GM18907 (cell line): ENCODE measurements at regions not wholly inside any gene's neighbourhood (a gene's known extent, or its start where the extent isn't known, plus 50 kb on each side); places are given as distances from the start of the nearest gene placed in this dataset.

Experiments
- ATAC-seq: cut with Tn5 transposase; IDR thresholded peaks from one replicate; pipeline ENCODE4 v1.9.1; 2021; ENCODE audit warnings: mild to moderate bottlenecking, moderate library complexity; ENCODE audit not compliant: unreplicated experiment

DNA sequence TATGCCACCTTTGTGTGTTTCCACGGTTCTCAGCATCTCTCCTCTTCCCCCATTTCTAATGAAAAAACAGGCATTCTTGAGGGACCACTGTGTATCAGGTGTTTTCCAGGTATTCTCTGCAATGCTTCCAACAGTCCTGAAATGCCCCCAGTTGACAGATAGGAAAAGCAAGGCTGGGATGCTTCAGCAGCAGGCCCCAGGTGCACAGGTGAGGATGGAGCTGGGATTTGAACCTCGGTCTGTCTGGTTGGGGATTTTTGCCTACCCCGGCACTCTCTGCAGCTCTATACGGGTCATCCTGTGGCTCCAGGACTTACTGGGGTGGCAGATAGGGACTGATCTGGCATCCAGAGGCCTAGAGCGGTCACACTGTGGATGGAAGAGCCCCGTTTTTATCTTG, 180.5 kb upstream of the GSE1 start:
- no peak for ATAC-seq

DNA sequence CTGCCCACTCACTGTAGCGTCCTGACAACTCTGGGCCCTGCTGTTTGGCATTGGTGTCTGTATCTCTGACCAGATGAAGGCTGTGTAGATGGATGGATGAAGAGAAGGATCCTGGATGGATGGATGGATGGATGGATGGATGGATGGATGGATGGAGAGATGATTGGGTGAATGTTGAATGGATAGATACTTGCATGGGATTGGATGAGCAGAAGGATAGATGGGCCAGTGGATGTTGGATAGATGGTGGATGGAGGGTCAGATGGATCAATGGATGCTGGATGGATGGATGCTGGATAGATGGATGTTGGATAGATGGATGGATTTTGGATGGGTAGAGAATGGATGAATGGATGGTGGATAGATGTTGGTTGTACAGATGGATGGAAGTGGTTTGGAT, 179.6 kb upstream of the GSE1 start:
- no peak for ATAC-seq

DNA sequence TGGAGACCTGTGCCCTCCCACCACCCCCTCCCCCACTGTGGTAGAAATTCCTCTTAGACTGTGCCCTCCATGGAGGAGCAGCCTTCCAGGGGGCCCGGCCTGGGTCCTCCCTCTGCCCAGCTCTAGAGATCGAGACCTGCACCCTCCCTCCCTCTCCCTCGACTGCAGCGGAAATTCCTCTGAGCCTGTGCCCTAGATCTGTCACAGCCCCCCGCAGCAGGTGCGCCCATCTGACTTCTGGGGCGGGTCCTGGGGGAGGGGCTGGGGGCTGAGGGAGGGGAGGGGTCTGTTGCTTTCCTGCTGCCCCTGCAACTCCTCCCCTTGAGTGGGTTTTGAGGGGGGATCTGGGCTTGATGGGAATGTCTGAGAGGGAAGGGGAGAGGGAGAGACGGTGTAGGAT, 177.8 kb upstream of the GSE1 start:
- no peak for ATAC-seq

DNA sequence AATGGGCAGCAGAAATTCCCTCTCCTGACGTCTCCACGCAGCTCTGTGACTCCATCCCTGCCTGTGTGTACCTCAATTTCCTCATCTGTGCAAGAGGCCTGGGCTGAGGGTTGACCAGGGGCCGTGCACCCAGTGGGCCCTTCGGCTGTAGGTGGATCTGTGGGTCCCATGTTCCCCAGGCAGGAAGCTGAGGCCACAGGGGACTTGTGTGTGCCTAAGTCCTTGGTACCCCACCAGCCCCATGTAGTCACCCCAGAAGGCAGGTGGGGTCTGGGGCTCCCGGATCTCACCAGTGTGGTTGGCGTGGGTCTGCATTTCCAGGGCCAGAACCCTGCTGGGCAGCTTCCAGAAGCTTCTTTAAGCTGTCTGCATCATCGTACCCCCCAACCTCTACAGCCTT, 177.4 kb upstream of the GSE1 start:
- ATAC-seq = no peak

DNA sequence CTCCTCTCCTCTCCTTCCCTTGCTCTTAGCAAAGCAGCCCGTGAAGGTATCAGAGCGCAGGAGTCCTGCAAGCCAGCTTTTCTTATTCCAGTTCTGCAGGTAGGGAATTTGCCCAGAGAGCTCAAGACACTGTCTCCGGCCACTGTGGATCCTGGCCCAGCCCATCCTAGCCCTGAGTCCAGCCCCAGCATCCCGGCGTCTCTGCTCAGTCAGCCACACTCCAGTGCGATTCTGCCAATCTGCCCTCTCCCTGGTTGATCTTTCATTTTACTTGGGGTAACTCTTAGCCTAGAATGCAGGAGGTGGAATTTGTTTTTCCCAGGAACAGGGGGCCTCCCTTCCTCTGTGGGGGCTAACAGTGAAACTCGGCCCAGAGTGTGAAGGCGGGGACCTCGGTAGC, 176.9 kb upstream of the GSE1 start:
- ATAC-seq = no peak

DNA sequence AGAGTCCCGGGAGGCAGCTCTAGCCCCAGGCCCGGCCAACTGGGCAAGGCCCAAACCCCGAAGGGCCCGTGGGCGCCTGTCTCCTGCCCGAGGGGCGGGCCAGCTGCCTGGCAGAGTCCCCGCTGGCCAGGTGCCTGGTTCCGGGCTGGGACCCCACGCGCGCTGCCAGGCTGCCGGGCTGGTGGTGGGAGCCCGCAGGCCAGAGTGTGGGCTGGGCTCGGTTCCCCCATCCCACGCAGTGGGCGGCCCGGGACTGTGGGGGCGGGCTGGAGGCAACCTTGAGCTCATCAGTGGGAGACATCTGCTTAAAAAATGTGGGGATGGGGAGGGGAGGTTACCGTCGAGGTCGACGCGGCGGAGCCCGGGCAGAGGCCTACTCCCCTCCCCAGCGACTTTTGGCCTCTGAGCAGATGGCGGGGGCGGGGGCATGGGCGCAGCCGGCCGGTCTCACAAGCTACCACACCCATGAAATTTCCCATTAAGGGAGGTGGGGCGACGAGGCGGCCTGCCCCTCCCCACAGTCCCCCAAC, 176.4 kb upstream of the GSE1 start:
- ATAC-seq = no peak

DNA sequence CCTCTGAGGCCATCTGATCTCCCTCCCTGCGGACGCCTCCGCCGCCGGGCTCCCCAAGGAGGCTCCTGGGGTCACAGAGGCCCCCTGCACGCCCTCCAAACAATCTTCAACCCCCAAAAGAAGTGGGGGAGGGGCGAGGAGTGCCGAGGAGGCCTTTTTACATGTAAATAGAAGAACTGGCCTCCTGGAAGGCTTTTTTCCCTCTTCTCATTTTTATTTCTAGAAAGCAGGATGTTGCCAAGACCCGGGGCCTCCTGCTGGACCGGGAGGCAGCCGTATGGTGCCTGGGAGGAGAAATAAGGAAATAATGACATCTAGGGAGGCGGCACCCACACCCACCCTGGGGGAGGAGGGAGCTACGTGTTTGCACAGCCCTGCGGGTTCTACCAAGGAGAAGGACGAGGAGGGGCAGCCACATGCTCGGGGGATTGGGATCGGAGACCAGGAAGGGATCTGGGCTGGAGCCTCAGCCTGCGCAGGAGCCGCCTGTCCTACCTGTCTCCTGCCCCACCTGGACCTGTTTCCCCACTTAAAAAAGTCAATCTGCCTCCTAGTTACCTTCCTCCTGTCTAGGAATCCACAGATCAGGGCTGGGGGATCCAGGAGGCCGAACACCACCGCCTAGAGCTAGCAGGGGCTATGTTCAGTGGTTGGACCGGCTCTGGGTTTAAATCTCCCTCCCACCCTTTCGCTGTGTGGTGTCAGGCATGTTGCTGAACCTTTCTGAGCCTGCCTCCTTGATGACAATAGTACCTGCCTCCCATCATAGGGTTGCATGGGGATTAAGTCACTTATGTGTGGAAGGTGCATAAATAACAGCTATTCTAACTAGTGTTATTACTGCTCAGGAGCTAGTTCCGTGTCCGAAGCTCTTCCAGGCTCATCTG, 175.7 kb upstream of the GSE1 start:
- no peak for ATAC-seq

DNA sequence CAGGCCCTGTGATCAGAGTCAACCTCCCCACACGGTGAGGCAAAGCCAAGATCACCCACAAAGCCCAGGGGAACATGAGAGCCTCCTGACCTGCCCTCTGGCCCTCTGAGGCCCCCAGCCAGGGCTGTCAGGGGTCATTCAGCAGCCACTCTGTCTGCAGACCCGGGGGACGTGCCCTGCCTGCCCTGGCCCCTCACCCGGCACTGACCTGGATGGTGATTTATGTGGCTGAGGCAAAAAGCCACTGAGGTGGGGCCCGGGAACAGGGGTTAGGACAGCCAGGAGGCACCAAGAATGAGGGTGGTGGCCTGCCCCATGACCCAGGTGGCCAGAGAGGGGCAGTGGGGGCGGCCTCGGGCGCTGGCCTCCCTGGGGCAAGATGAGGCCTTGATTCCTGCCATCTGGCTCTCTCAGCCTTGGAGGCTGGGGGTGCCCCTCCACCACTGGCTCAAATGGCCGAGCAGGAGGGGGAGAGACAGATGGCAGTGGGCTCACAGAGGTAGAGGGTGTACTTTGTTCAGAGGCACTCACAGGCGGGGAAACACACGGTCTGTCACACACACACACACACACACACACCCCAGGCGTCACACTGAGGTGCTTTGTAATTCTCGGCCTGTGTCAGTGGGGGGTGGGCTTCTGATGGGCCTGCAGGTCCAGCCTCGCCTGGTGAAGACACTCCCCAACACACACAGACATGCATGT, 174.0 kb upstream of the GSE1 start:
- ATAC-seq = no peak

DNA sequence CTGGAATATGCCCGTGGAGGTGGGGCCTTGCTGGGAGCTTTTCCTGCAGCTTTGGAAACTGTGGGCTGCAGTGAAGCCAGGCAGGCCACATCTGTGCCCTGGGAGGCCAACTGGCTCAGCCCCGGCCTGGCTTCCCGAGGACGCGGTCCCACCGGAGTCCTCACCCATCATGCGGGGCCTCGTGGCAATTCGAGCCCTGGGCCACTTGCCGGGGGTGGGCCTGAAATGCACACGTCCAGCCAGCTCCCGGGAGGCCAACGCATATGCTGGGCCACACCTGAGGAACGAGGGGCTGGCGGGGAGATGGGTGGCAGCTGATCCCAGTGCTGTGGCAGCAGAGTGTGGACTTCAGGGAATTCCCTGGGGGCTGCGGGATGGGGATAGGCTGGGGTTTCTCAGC, 172.4 kb upstream of the GSE1 start:
- no peak for ATAC-seq

DNA sequence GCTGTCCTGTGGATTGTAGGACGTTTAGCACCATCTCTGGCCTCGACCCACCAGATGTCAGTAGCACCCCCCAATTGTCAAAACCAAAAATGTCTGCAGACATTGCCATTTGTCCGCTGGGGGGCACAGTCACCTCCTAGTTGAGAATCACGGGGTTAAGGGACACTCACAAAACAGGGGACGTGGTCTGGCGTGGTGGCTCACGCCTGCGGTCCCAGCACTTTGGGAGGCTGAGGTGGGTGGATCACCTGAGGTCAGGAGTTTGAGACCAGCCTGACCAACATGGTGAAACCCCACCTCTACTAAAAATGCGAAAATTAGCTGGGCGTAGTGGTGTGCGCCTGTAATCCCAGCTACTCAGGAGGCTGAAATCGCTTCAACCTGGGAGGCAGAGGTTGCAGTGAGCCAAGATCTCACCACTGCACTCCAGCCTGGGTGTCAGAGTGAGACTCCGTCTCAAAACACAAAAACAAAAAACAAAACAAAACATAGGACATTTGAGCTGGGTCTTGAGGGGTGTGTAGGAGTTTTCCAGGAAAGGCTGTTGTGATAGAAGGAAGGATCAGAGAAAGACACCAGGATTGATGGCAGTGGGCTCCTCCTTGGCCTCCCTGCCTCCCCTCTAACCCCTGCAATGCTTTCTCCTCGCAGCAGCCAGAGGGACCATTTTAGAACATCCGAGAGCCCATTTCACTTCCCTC, 171.8 kb upstream of the GSE1 start:
- no peak for ATAC-seq

DNA sequence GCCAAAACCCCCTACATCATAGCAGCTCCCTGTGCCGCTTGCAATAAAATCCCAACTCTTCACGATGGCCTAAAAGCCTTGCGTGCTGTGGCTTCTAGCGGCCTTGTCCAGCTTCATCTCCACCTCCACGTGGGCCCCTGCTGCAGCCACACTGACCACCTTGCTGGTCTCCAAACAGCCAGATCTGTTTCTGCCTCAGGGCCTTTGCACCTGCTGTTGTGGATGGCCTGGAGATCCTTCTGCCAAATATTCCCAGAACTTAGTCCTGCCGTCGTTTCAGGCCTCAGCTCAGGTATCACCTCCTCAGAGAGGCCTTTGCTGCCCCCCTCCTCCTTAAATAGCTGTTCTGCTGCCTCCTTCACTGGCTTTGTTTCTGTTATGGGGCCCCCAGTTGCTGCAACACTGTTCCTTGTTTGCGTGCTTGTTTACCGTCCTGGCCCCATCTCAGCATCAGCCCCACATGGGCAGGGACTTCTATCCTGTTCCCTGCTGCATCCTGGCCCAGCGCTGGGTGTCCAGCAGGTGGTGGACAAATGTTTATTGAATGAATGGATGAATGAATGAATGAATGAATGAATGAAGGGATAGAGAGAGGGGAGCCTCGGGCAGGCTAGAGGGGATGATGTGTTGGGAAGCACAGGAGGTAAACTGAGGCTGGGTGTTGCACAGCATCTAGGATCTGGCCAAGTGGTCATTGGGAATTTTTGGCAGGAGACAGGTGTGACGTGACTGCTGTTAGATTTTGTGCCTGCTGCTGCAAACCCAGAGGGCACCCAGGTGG, 171.0 kb upstream of the GSE1 start:
- no peak for ATAC-seq

DNA sequence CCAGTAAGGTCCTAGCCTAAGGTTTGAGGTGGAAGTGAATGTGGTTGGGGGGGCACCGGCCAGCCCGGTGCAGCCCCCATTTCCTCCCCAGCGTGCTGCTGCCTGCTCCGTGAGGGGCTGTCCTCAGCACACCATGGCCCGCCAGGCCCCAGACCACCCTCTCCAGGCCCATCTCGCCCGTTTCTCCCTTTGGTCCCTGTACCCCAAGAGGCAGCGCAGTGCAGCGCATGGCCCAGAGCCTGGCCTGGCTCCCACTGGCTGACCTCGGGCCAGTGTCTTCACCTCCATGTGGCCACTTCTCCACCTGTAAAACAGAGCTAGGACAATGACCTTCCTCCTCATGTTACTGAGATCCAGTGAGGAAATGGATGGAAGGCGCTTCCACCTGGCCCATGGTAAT, 170.0 kb upstream of the GSE1 start:
- ATAC-seq = no peak

DNA sequence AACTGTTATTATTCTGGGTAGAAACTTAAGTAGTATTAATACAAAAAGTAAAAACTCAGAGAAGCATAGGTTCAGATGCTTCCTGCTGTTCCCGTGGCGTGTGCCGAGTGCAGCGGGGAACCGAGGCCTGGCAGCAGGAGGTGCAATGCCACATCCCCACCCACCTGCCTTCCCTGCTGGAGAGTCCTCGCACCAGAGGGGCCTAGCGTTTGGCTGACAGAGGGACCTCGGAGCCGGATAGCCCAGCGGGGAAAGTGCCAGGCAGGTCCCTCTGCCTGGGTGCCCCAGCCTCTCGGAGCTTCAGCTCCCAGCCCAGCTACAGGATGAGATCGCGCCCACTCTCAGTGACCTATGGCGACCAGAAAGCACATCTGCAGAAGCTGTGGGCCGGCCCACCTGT, 169.6 kb upstream of the GSE1 start:
- no peak for ATAC-seq

DNA sequence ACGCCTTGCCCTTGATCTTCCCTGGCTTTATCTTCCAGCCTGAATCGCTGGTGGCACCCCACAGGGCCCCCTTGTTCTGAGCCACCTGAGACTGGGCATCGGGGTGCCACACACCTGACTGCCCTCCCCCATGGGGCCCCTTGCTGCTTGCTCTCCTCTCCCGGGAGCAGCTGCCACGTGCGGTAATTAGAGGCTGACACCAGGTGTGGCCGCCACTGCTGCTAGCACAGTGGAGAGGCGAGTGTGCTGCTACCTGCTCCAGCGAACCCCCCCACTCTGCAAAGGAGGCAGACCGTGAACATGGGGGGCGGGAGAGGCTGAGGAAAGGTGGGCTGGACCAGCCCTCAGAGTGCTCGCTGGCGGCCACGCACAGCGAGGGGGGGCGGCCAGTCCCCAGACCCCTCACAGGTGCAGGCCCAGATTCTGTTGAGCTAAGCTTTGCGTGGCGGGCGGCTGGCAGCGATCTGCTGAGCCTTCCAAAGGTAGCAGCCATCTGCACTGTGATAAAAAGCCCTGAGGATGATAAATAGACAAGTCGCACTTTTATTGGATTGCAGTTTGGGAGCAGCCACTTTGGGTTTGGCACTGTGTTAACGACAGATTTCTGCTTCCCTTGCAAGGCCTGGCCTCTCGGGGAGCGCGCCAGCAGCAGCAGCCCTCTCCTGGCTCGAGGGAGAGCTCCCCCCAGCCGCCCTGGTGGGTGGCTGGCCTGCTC, 167.9 kb upstream of the GSE1 start:
- no peak for ATAC-seq

DNA sequence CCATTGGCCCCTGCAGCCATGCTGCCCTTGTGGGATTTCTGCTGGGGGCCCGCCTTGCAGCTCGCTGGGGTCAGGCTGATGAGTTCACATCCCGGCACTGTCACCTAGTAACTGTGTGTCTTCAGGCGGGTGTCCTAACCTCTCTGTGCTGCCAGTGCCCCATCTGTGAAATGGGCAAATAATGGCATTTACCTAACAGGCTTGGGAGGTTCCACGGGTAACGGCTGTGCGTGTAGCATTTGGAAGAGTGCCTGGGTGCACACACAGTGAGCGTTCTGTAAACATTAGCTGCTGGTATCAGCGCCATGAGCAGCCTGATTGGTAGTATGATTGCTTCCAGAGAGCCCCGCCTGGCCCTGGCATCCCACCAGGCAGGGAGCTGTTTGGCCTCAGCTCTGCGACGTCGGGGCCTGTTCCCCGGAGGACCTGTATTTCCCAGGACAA, 167.3 kb upstream of the GSE1 start:
- ATAC-seq = no peak

DNA sequence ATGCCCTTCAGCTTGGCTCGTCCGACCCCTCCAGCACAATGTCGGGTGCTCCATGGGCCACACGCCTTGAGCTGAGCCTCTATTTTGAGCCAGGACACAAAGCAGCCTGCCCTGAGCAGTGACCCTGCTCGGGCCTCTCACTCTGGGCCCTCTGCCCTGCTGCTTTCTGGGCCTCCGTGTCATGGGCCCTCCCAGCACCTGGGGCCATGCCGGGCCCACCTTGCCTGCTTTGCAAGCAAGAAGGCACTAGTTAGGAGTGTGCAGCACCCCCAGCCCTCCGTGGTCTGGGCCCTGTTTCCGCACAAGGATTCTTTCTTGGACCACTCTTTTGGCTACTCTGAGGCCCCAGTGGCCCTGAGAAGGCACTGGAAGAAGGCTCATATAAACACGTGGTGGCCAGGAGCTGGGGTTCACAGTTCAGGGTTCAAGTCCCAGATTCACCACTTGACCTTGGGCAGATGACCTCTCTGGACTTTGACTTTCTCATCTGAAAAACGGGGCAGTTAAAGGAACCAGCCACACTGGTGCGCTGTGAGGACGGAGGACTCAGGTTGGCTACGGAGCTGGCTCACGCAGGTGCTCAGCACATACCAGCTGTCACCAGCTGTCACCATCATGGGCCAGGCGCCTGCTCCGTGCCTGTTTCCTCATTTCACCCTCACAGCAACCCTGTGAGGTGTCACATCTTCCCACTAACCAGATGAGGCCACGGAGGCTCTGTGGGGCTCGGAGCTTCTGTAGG, 166.0 kb upstream of the GSE1 start:
- peak; percentile 65 for ATAC-seq

DNA sequence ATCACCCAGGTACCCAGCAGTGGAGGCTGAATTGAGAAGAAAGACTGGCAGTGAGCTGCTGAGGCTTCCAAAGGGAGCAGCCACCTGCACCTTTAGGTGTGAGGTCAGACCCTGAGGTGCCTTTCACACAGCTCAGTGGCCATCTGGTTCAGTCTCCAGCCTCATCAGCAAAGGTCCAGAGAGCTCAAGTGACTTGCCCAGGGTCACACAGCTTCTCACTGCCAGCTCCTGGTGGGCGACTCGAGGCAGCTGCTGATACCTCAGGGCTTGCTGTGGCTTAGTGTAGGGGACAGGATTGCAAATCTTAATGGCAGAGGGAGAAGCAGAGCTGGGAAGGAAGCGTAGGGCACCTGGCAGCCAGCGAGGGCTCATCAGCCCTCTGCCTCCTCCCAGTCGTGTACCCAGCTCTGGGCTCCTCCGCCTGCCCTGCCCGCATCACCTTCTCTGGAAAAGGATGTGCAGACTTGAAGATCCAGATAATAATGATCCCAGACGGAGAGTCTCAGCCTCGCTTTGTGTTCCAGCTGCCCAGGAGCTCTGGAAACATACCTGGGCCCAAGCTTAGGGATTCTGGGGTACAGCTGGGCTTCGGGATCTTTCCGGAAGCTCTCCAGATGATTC, 165.3 kb upstream of the GSE1 start:
- no peak for ATAC-seq

DNA sequence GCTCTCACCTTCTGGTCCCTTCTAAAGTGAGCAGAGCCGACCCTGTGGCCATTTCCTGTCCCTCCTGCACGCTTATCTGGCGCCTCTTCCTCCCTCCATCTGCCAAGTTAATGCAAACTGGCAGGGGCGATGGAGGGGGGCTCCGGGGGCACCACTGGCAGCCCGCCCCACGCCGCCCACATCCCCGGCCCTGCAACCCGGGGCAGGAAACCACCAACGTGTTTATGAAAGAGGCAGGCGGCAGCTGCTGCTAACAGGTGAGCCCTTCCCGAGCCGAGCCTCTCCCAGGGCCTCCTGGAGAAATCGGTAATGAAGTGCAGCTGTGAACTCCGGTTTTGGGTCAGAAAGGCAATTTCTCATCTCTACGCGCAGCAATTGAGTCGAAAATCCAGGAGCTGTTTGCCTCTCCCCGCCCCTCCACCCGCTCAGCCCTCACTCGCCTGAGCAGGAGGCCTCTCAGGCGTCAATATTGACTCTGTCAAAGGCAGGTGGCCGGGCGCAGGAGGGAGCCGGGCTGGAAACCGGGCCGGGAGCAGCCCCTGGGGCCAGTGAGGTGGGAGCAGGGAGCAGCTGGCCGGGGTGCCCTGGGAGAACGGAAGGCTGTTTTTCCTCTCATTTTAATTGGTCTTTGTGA, 164.4 kb upstream of the GSE1 start:
- peak; percentile 53 for ATAC-seq
